ENCODE measurements at regions not wholly inside any gene's neighbourhood (a gene's known extent, or its start where the extent isn't known, plus 50 kb on each side); places are given as distances from the start of the nearest gene placed in this dataset.

- no peak overlapping the region for H3K56ac ChIP-seq (ENCODE audit: extremely low read depth, insufficient read depth, low read length)
Observed at GRCh38 chr2:2641541-2642410, 310.7 kb upstream of the MYT1L start.

More at GRCh38 chr2:2641541-2642410, 310.7 kb upstream of the MYT1L start:
- H3K4me2 ChIP-seq (ENCODE audit: low read depth, low read length): no peak overlapping the region
- no peaks in the 10 kb centered on the region for H3K36me3 ChIP-seq (ENCODE audit: control insufficient read depth, insufficient read depth, low read length)
- H3K4me3 ChIP-seq (ENCODE audit: insufficient read depth, low read depth, low read length): no peak overlapping the region
- H2BK5ac ChIP-seq (ENCODE audit: low read depth, low read length, poor library complexity, severe bottlenecking): no peak overlapping the region
- H3K14ac ChIP-seq (replicated peaks; ENCODE audit: low read depth, low read length): no peak overlapping the region
- CTCF ChIA-PET: no interaction called here
- H3K9me1 ChIP-seq (ENCODE audit: insufficient read depth, low read length): no peaks in the 10 kb centered on the region
- dilution Hi-C loops (cut with HindIII; ENCODE audit: low sequenced_read_pairs, unreplicated experiment): no loop called here
- H3K4ac ChIP-seq (ENCODE audit: low read depth, low read length): no peak overlapping the region
- intact Hi-C loops (cut with micrococcal nuclease): no loop called here
- H3K9me3 ChIP-seq (ENCODE audit: control insufficient read depth, insufficient read depth, low read length): peaks cover 35% of the 10 kb centered on the region
- TF ChIP-seq CHD1 (IDR thresholded peaks at IDR 0.05; ENCODE audit: low read depth, low read length) (no peak), BHLHE40 (IDR thresholded peaks at IDR 0.05; ENCODE audit: low read depth, low read length) (no peak), MAFK (IDR thresholded peaks at IDR 0.05; ENCODE audit: low read depth, low read length) (no peak), POLR2A (IDR thresholded peaks at IDR 0.05; ENCODE audit: low read depth, low read length) (no peak), FOS (IDR thresholded peaks at IDR 0.05; ENCODE audit: low read depth, low read length) (no peak), CTCF (conservative IDR thresholded peaks at IDR 0.05; ENCODE audit: low read depth, low read length) (no peak), SMC3 (IDR thresholded peaks at IDR 0.05; ENCODE audit: low read depth, low read length) (no peak)
- TF ChIP-seq, protein P1, sequence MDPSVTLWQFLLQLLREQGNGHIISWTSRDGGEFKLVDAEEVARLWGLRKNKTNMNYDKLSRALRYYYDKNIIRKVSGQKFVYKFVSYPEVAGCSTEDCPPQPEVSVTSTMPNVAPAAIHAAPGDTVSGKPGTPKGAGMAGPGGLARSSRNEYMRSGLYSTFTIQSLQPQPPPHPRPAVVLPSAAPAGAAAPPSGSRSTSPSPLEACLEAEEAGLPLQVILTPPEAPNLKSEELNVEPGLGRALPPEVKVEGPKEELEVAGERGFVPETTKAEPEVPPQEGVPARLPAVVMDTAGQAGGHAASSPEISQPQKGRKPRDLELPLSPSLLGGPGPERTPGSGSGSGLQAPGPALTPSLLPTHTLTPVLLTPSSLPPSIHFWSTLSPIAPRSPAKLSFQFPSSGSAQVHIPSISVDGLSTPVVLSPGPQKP (IDR thresholded peaks at IDR 0.05; ENCODE audit: borderline replicate concordance, low read depth, low read length): no peak
- TF ChIP-seq, protein P2, sequence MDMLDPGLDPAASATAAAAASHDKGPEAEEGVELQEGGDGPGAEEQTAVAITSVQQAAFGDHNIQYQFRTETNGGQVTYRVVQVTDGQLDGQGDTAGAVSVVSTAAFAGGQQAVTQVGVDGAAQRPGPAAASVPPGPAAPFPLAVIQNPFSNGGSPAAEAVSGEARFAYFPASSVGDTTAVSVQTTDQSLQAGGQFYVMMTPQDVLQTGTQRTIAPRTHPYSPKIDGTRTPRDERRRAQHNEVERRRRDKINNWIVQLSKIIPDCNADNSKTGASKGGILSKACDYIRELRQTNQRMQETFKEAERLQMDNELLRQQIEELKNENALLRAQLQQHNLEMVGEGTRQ (IDR thresholded peaks at IDR 0.05; ENCODE audit: low read depth, low read length): no peak
- ATAC-seq (ENCODE audit: low read depth): no peak
- no peak overlapping the region for H2BK15ac ChIP-seq (ENCODE audit: low read depth, low read length)
- no peak overlapping the region for H2BK20ac ChIP-seq (ENCODE audit: low read depth, low read length)
- H3K18ac ChIP-seq (ENCODE audit: low read depth, low read length): no peak overlapping the region
- no peak overlapping the region for H2AK9ac ChIP-seq (replicated peaks; ENCODE audit: low read depth, low read length, poor library complexity)
- DNase-seq: no peak
- H4K8ac ChIP-seq (ENCODE audit: low read depth in 2 of 2, low read length in 2 of 2): no peak overlapping the region
- no peaks in the 10 kb centered on the region for H3K4me1 ChIP-seq (ENCODE audit: control insufficient read depth, insufficient read depth, low read length)
- H2AFZ ChIP-seq (replicated peaks; ENCODE audit: low read length, poor library complexity): no peak overlapping the region
- H3K27ac ChIP-seq (ENCODE audit: insufficient read depth, low read length): no peak overlapping the region
- no peak overlapping the region for H2AK5ac ChIP-seq (ENCODE audit: low read depth, low read length)
- POLR2A ChIA-PET (ENCODE audit: unreplicated experiment): no interaction called here
- in situ Hi-C loops (cut with MboI; ENCODE audit: low sequenced_read_pairs): no loop called here
- no peak overlapping the region for H4K5ac ChIP-seq (ENCODE audit: low read depth, low read length)
- H3K79me1 ChIP-seq (ENCODE audit: low read depth in 1 of 2, low read length in 2 of 2): no peaks in the 10 kb centered on the region
- no peak overlapping the region for H2BK120ac ChIP-seq (ENCODE audit: low read depth, low read length)
- no peak overlapping the region for H4K91ac ChIP-seq (ENCODE audit: insufficient read depth, low read depth, low read length)
- BruUV-seq (replicated peaks): no TSS peak
- H3K23ac ChIP-seq (ENCODE audit: low read depth, low read length): no peak overlapping the region
- H3K27me3 ChIP-seq (ENCODE audit: control insufficient read depth, insufficient read depth, low read length): no peaks in the 10 kb centered on the region
- no peak overlapping the region for H3K9ac ChIP-seq (ENCODE audit: low read depth, low read length)
- no peaks in the 10 kb centered on the region for H4K20me1 ChIP-seq (ENCODE audit: insufficient read depth, low read length)
- WGBS, 2 experiments (ENCODE audit: extremely low coverage in 2 of 2, insufficient read length in 1 of 2): 62% methylated on average over 6 of the region's 17 CpGs; no CpG with 5 or more reads in 1 of the 2 experiments
